Neuron (in vitro differentiated cells): ENCODE measurements at regions not wholly inside any gene's neighbourhood (a gene's known extent, or its start where the extent isn't known, plus 50 kb on each side); places are given as distances from the start of the nearest gene placed in this dataset.

Experiments used
- H2AFZ ChIP-seq: one replicate; pipeline ENCODE4 v1.6.1; 2013; ENCODE audit warnings: low read depth, mild to moderate bottlenecking, inconsistent platforms, low read length, moderate library complexity
- H3K27me3 ChIP-seq: one replicate; pipeline ENCODE4 v1.6.1; 2013; ENCODE audit warnings: low read length; ENCODE audit not compliant: insufficient read depth
- H3K36me3 ChIP-seq: one replicate; pipeline ENCODE4 v1.6.1; 2013; ENCODE audit warnings: low read length; ENCODE audit not compliant: insufficient read depth
- H3K4me1 ChIP-seq: one replicate; pipeline ENCODE4 v1.6.1; 2013; ENCODE audit warnings: low read length; ENCODE audit not compliant: insufficient read depth
- H3K4me3 ChIP-seq: 2 replicates; pipeline ENCODE4 v1.5.1; 2013; ENCODE audit warnings: mild to moderate bottlenecking, low read length, moderate library complexity
- H3K9me3 ChIP-seq: one replicate; pipeline ENCODE4 v1.6.1; 2013; ENCODE audit warnings: low read length

DNA sequence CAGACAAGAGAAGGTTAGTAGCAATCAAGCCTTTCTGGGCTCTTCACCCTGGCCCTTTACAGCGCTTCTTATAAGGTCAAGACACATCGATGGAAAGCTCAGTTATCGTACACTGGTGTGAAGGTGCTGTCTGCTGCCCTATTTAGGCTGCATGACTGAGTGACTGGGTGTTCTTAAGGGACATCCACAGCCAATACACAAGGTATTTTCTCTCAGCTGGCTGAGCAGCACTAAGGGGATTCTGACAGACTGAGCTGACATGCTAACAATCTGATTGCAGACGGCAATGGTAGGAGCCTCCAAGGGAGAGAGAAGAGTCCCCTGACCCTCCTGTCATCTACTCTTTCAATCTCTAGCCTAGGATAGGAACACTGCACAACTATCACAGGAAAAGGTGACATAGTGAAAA, 577.9 kb downstream of the ISL1 start:
- no peaks in the 10 kb centered on the region for H3K27me3 ChIP-seq
- no peaks in the 10 kb centered on the region for H3K4me1 ChIP-seq
- H3K4me3 ChIP-seq, result no peak overlapping the region
- H2AFZ ChIP-seq, result no peak overlapping the region
- H3K36me3 ChIP-seq, result no peaks in the 10 kb centered on the region
- H3K9me3 ChIP-seq, result no peaks in the 10 kb centered on the region

DNA sequence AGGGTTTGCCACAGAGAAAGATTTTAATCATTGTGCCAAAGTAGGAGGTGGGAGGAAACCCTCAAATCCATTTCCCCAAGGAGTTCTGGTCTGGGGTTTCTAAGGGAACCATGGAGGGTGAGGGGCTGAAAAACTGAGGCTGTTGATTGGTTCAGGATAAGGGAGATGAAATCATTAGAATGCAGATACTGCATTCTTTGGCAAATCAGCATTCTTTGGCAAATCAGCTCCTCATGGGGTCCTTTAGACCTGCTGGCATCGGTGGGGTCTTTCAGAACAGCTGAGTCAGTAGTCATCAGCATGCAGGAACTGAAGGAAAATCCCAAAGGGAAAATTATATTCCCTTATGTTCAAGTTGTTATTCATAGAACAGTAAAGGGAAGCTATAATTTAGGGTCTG, 585.5 kb downstream of the ISL1 start:
- no peaks in the 10 kb centered on the region for H3K36me3 ChIP-seq
- H2AFZ ChIP-seq, result no peak overlapping the region
- no peaks in the 10 kb centered on the region for H3K4me1 ChIP-seq
- H3K27me3 ChIP-seq, result peaks cover 23% of the 10 kb centered on the region
- no peak overlapping the region for H3K4me3 ChIP-seq
- no peaks in the 10 kb centered on the region for H3K9me3 ChIP-seq

DNA sequence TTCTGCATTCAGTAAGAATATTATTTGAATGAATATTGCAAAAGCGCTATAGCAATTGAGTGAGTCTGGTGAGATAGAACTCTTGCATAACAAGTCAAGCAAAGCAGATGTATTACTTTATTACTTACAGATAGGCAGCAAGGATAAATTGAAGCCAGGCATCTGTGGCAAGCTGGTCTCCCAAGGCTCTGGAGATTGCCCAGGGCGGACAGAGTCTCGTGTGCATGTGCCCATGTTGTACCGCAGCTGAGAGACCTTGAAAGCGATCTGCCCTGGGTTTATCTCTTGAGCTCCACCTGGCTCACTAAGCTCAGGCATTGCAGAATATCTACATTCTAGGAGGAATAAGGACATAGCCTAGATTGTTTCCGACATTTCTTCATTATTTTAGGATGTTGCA, 591.6 kb downstream of the ISL1 start:
- H3K27me3 ChIP-seq, result peaks cover 21% of the 10 kb centered on the region
- H3K9me3 ChIP-seq, result no peaks in the 10 kb centered on the region
- no peaks in the 10 kb centered on the region for H3K4me1 ChIP-seq

DNA sequence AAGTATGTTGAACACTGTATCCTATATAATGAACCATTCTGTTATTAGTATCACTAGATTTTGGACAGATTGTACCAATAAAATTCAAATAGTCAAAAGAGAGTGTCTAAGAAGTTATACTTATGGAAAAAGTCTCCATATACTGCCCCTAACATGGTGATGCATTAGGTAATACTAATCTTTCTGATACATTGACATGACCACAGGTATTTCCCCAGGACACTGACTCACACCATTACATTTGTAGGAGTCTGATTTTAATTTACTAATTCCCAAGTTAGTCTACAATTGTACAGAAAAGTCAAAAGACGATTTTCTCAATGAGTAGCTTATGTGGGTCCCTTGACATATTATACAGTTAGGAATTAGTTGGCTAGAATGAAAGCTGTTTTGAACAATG, 593.8 kb downstream of the ISL1 start:
- no peaks in the 10 kb centered on the region for H3K36me3 ChIP-seq
- H3K4me3 ChIP-seq, result no peak overlapping the region
- H3K27me3 ChIP-seq, result peaks cover 24% of the 10 kb centered on the region
- H2AFZ ChIP-seq, result no peak overlapping the region
- H3K4me1 ChIP-seq, result no peaks in the 10 kb centered on the region
- H3K9me3 ChIP-seq, result no peaks in the 10 kb centered on the region

More for the DNA sequence above, 591.6 kb downstream of the ISL1 start:
- H2AFZ ChIP-seq, result no peak overlapping the region
- H3K36me3 ChIP-seq, result no peaks in the 10 kb centered on the region
- H3K4me3 ChIP-seq, result no peak overlapping the region

DNA sequence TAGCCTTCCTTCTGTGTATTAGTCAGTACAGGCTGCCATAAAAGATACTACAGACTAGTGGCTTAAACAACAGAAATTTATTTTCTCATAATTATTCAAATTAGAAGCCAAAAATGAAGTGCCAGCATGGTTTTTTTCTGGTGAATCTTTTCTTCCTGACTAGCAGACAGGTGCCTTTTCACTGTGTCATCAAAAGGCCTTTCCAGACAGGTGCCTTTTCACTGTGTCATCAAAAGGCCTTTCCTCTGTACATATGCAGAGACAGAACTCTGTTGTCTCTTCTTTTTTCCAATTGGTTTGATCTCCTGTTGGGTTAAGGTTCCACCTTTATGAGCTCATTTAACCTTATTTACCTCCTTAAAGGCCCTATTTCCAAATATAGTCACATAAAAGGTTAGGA, 599.9 kb downstream of the ISL1 start:
- peaks cover 1% of the 10 kb centered on the region for H3K9me3 ChIP-seq
- H3K36me3 ChIP-seq, result no peaks in the 10 kb centered on the region
- H3K27me3 ChIP-seq, result peaks cover 34% of the 10 kb centered on the region
- no peak overlapping the region for H3K4me3 ChIP-seq
- no peaks in the 10 kb centered on the region for H3K4me1 ChIP-seq
- no peak overlapping the region for H2AFZ ChIP-seq

DNA sequence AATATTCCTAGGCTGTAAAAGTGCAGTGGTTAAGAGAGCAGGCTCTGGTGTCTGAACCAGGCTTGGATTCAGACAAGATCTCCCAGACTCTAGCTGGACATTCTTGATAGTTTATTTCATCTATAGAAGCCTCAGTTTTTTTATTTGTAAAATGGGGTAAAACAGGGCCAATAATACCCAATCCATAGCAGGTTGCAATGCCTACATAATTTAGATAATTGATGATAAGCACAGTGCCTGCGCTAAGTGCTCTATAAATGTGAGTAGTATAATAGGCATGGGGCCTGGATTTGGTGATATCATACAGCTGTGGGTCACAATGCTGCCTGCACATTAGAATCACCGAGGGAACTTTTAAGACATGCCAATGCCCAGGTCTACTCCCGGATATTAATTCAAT, 603.5 kb downstream of the ISL1 start:
- H3K36me3 ChIP-seq, result no peaks in the 10 kb centered on the region
- no peak overlapping the region for H3K4me3 ChIP-seq
- peaks cover 61% of the 10 kb centered on the region for H3K27me3 ChIP-seq
- H2AFZ ChIP-seq, result no peak overlapping the region
- peaks cover 1% of the 10 kb centered on the region for H3K9me3 ChIP-seq
- no peaks in the 10 kb centered on the region for H3K4me1 ChIP-seq

DNA sequence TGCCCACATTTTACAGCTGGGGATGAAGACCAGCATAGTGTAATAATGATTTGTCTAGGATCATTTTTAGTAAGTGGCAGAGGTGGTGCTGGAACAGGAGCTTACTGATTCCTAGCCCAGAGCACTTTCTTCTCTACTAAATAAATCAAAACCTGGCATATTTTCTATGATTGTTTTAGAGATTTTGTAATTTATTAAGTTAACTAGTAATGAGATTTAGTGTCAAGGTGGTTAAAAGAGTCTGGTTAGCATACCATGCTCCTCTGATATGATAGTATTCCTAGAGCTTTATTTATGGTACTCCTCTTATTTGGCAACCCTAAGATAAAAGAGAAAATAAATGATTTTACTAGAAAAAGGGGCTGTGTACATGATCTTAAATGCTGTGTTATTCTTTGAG, 604.0 kb downstream of the ISL1 start:
- H3K27me3 ChIP-seq, result peaks cover 64% of the 10 kb centered on the region
- no peak overlapping the region for H3K4me3 ChIP-seq
- no peak overlapping the region for H2AFZ ChIP-seq
- H3K36me3 ChIP-seq, result no peaks in the 10 kb centered on the region
- no peaks in the 10 kb centered on the region for H3K4me1 ChIP-seq
- H3K9me3 ChIP-seq, result peaks cover 1% of the 10 kb centered on the region

DNA sequence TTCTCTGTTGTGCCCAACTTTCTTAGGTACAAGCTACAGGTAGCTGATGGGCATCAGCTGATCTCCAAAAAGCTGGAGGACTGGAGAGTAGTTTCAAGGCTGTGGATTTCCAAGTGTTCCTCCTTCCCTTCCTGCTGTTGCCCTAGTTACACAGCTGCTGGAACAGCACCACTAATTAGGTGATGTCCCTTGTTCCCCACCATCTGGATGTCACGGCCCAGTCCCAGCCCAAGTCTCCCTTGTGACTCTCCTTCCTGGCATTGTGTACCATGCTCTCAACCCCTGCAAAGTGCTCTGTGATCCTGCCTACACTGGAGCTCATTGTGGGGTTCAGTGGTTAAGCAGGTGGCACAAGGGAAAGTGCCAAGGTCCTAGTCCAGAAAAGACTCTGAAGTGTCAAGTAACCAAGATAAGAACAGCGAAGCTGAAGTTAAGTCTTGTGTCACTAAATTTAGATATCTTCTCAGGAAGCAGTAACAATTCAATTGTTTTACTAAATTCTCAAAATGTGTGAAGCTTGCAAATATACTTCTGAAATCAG, 604.5 kb downstream of the ISL1 start:
- Histone ChIP-seq H3K9me3 (peaks cover 4% of the 10 kb centered on the region), H3K27me3 (peaks cover 68% of the 10 kb centered on the region), H3K4me3 (no peak overlapping the region), H3K4me1 (no peaks in the 10 kb centered on the region), H3K36me3 (no peaks in the 10 kb centered on the region), H2AFZ (no peak overlapping the region)

DNA sequence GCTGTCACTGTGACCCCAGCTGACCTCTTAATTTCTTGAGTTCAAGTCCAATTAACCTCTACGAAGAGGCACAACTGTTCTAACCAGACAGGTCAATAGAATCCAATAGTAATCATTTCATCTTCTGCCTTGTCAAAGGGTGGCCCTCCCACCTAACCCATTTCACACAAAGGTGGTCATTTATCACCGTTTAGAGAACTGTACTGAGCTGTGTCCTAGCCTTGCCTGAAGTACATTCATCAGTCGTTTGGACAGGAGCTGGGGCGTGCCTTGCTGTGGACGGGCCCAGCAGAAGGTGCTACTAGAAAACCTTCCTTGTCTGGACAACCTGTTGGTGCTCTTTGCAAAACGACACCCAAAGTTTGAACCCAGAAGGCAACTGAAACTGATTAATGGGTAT, 605.4 kb downstream of the ISL1 start:
- Histone ChIP-seq H3K9me3 (peaks cover 4% of the 10 kb centered on the region), H3K27me3 (peaks cover 68% of the 10 kb centered on the region), H3K36me3 (no peaks in the 10 kb centered on the region), H3K4me1 (no peaks in the 10 kb centered on the region), H2AFZ (no peak overlapping the region), H3K4me3 (no peak overlapping the region)

DNA sequence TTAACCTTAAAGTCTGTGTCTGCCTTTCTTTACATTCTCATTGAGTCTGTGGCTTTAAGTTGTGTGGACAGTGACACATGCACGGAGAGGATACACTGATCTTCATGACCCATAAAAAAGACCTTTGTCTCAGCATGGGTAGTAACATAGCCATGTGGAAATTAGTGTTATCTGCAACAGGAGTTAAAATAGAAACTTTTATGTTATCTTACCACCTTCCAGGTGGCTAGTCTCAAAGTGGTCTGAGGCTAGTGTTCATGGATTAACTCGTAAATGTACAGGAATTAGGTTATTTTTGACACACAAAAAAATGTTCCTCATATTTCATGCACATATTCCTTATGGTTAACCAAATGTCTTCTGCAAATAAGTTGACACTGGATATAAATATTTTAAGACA, 607.0 kb downstream of the ISL1 start:
- Histone ChIP-seq H3K4me1 (no peaks in the 10 kb centered on the region), H3K27me3 (peaks cover 82% of the 10 kb centered on the region), H3K36me3 (no peaks in the 10 kb centered on the region), H3K4me3 (no peak overlapping the region), H3K9me3 (peaks cover 6% of the 10 kb centered on the region), H2AFZ (no peak overlapping the region)

DNA sequence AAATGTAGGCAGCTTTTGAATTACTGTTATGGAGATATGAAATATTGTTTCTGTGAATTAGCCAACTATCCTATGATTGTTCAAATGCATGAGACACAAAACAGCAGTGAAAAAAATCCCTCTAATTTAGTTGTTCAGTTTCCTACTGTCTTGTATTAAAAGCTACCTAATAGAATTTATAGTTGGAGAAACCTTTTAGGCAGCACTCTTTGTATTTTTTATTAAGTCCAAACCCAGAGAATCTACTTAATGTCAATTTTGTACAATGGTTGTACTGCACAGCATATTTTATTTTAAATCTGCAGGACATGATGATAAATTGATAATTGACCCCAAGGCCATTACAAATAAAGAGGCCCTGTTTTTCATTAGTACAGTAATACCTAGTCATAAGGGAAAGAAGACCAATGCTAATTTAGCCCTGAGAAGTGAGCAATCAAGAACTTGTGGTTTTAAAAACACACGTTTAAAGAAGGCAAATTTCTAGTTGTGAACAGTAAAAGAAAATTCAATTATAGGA, 607.5 kb downstream of the ISL1 start:
- Histone ChIP-seq H3K27me3 (peaks cover 82% of the 10 kb centered on the region), H3K4me3 (no peak overlapping the region), H3K9me3 (peaks cover 7% of the 10 kb centered on the region), H3K4me1 (no peaks in the 10 kb centered on the region), H2AFZ (no peak overlapping the region), H3K36me3 (no peaks in the 10 kb centered on the region)

DNA sequence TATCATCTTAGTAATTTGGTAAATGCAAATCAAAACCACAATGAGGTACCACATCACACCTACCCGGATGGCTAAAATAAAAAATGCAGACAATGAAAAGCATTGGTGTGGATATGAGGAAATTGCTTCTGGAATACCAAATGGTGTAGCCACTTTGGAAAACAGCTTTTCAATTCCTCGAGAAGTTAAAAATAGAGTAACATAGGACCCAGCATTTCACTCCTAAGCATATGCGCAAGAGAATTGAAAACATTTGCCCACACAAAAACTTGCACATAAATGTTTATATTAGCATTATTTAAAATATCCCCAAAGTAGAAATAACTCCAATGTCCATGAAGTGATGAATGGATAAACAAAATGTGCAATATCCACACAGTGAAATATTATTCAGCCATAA, 608.7 kb downstream of the ISL1 start:
- Histone ChIP-seq H3K36me3 (no peaks in the 10 kb centered on the region), H3K4me3 (no peak overlapping the region), H3K27me3 (peaks cover 85% of the 10 kb centered on the region), H3K9me3 (peaks cover 12% of the 10 kb centered on the region), H3K4me1 (no peaks in the 10 kb centered on the region), H2AFZ (no peak overlapping the region)

DNA sequence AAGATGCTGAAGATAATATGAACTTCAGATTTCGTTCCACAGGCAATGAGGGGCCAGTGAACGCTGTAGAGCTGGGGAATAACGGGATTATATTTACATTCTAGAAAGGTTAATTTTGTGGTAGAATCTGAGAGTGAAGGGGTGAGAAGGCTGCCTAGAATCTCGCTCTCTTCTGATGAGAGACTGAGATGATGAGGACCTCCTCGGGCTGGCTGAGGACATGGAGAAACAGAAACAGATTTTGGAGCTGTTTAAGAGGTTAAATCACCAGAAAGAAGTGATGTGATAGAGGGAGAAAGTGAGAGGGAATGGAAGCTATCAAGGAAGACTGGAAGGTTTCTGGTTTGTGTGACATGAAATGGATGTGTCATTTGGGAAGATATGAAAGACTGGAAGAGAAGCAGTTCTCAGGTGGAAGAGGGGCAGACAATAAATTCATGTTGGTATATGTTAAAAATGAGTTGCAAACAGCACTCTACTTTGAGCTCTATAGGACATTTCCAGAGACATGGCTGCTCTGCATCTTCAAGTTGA, 612.6 kb downstream of the ISL1 start:
- no peaks in the 10 kb centered on the region for H3K4me1 ChIP-seq
- H3K9me3 ChIP-seq, result peaks cover 11% of the 10 kb centered on the region
- H2AFZ ChIP-seq, result no peak overlapping the region
- no peak overlapping the region for H3K4me3 ChIP-seq
- peaks cover 72% of the 10 kb centered on the region for H3K27me3 ChIP-seq
- no peaks in the 10 kb centered on the region for H3K36me3 ChIP-seq

DNA sequence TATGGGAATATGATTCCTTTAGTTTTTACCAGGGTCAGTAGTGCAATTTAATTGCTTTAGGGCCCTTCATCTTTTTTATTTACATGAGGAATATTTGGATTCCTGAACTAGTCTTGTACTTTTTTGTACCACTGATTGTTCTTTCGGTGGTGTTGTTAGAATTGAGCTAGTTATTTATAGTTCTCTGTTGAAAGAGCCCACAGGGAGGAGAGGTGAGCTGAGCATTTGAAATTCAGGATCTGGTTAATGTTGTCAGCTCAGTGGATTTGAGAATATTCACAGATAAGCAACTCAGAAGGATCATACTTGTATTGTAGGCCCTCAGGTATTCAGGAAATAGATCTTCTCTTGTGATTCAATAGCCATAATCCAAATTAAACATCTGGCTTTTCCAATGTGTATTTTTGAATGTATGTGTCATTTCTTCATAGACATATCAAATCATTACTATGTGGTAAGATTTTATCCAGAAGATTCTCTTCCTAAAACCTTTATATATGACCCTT, 613.2 kb downstream of the ISL1 start:
- Histone ChIP-seq H3K4me3 (no peak overlapping the region), H3K4me1 (no peaks in the 10 kb centered on the region), H2AFZ (no peak overlapping the region), H3K36me3 (no peaks in the 10 kb centered on the region), H3K9me3 (peaks cover 11% of the 10 kb centered on the region), H3K27me3 (peaks cover 70% of the 10 kb centered on the region)
